ENCODE measurements at regions not wholly inside any gene's neighbourhood (a gene's known extent, or its start where the extent isn't known, plus 50 kb on each side); places are given as distances from the start of the nearest gene placed in this dataset.

GRCh38 chr2:223227338-223227737 is 175.3 kb downstream of the KCNE4 start:
- no peak for ATAC-seq (ENCODE audit: insufficient read depth, low FRiP score)
- H3K27ac ChIP-seq (ENCODE audit: low read depth in 1 of 2, low read length in 1 of 2): no peak overlapping the region
- H3K27me3 ChIP-seq (ENCODE audit: control insufficient read depth in 3 of 3, insufficient read depth in 3 of 3, low read length in 2 of 3): no peaks in the 10 kb centered on the region
- WGBS, 2 donors: 30 to 57% methylated on average over 2 of the region's 2 CpGs
- H3K4me1 ChIP-seq (ENCODE audit: control insufficient read depth in 5 of 5, insufficient read depth in 5 of 5, low read length in 5 of 5): no peaks in the 10 kb centered on the region
- no peak overlapping the region for H3K4me3 ChIP-seq
- TF ChIP-seq CTCF (IDR thresholded peaks at IDR 0.05; ENCODE audit: control extremely low read depth, extremely low read depth): no peak
- no peak for DNase-seq
- no peak overlapping the region for H3K9ac ChIP-seq (ENCODE audit: insufficient read depth in 1 of 2, low read length in 2 of 2)
- no peaks in the 10 kb centered on the region for H3K9me3 ChIP-seq (ENCODE audit: control insufficient read depth in 4 of 4, insufficient read depth in 3 of 4, low read length in 3 of 4)
- H3K36me3 ChIP-seq (ENCODE audit: control insufficient read depth in 4 of 4, insufficient read depth in 4 of 4, low read length in 4 of 4): no peaks in the 10 kb centered on the region

- Histone ChIP-seq H3K27me3 (ENCODE audit: control insufficient read depth in 3 of 3, insufficient read depth in 3 of 3, low read length in 2 of 3) (no peaks in the 10 kb centered on the region), H3K36me3 (ENCODE audit: control insufficient read depth in 4 of 4, insufficient read depth in 4 of 4, low read length in 4 of 4) (no peaks in the 10 kb centered on the region), H3K9me3 (ENCODE audit: control insufficient read depth in 4 of 4, insufficient read depth in 3 of 4, low read length in 3 of 4) (no peaks in the 10 kb centered on the region), H3K4me1 (ENCODE audit: control insufficient read depth in 5 of 5, insufficient read depth in 5 of 5, low read length in 5 of 5) (no peaks in the 10 kb centered on the region), H3K9ac (ENCODE audit: insufficient read depth in 1 of 2, low read length in 2 of 2) (no peak overlapping the region), H3K4me3 (no peak overlapping the region), H3K27ac (ENCODE audit: low read depth in 1 of 2, low read length in 1 of 2) (no peak overlapping the region)
- no peak for ATAC-seq (ENCODE audit: insufficient read depth, low FRiP score)
- no peak for DNase-seq
- TF ChIP-seq CTCF (IDR thresholded peaks at IDR 0.05; ENCODE audit: control extremely low read depth, extremely low read depth): no peak
These were observed 176.9 kb downstream of the KCNE4 start for GRCh38 chr2:223228871-223229270.

GRCh38 chr2:223230352-223230751 is 178.4 kb downstream of the KCNE4 start:
- no peak for TF ChIP-seq CTCF (IDR thresholded peaks at IDR 0.05; ENCODE audit: control extremely low read depth, extremely low read depth)

GRCh38 chr2:223232285-223232684 is 180.3 kb downstream of the KCNE4 start:
- Histone ChIP-seq H3K4me3 (no peak overlapping the region), H3K9me3 (ENCODE audit: control insufficient read depth in 4 of 4, insufficient read depth in 3 of 4, low read length in 3 of 4) (no peaks in the 10 kb centered on the region), H3K27me3 (ENCODE audit: control insufficient read depth in 3 of 3, insufficient read depth in 3 of 3, low read length in 2 of 3) (no peaks in the 10 kb centered on the region), H3K36me3 (ENCODE audit: control insufficient read depth in 4 of 4, insufficient read depth in 4 of 4, low read length in 4 of 4) (no peaks in the 10 kb centered on the region), H3K27ac (ENCODE audit: low read depth in 1 of 2, low read length in 1 of 2) (no peak overlapping the region), H3K9ac (ENCODE audit: insufficient read depth in 1 of 2, low read length in 2 of 2) (no peak overlapping the region), H3K4me1 (ENCODE audit: control insufficient read depth in 5 of 5, insufficient read depth in 5 of 5, low read length in 5 of 5) (no peaks in the 10 kb centered on the region)
- ATAC-seq (ENCODE audit: insufficient read depth, low FRiP score): no peak
- no peak for DNase-seq
- WGBS, 2 donors: 77 to 95% methylated on average over 1 of the region's 1 CpG
- no peak for TF ChIP-seq CTCF (IDR thresholded peaks at IDR 0.05; ENCODE audit: control extremely low read depth, extremely low read depth)

More at GRCh38 chr2:223230352-223230751, 178.4 kb downstream of the KCNE4 start:
- Histone ChIP-seq H3K9me3 (ENCODE audit: control insufficient read depth in 4 of 4, insufficient read depth in 3 of 4, low read length in 3 of 4) (no peaks in the 10 kb centered on the region), H3K4me3 (no peak overlapping the region), H3K4me1 (ENCODE audit: control insufficient read depth in 5 of 5, insufficient read depth in 5 of 5, low read length in 5 of 5) (no peaks in the 10 kb centered on the region), H3K27me3 (ENCODE audit: control insufficient read depth in 3 of 3, insufficient read depth in 3 of 3, low read length in 2 of 3) (no peaks in the 10 kb centered on the region), H3K9ac (ENCODE audit: insufficient read depth in 1 of 2, low read length in 2 of 2) (no peak overlapping the region), H3K27ac (ENCODE audit: low read depth in 1 of 2, low read length in 1 of 2) (no peak overlapping the region), H3K36me3 (ENCODE audit: control insufficient read depth in 4 of 4, insufficient read depth in 4 of 4, low read length in 4 of 4) (no peaks in the 10 kb centered on the region)
- DNase-seq (no peak), ATAC-seq (ENCODE audit: insufficient read depth, low FRiP score) (no peak)
- 80 to 94% methylated on average over 2 of the region's 2 CpGs for WGBS, 2 donors

Data from lung (tissue), 11 donors.